Effector memory CD8-positive, alpha-beta T cell (primary cell): ENCODE measurements at regions not wholly inside any gene's neighbourhood (a gene's known extent, or its start where the extent isn't known, plus 50 kb on each side); places are given as distances from the start of the nearest gene placed in this dataset.

ENCODE experiments used
- ATAC-seq: fragments of 150-1000 bp; cut with Tn5 transposase; replicated peaks from 2 replicates; pipeline ENCODE4 v1.10.0; 2021; ENCODE audit warnings: mild to moderate bottlenecking, moderate library complexity
- DNase-seq, 3 experiments: peaks; one replicate each; pipeline ENCODE4 v3.0.0; 2021
- H3K27ac Mint-ChIP-seq, 2 donors: one replicate each; pipeline ENCODE4 v1.8.0; 2022; ENCODE audit warnings: mild to moderate bottlenecking in 2 of 2, mixed read lengths in 2 of 2, moderate library complexity in 2 of 2
- H3K27me3 Mint-ChIP-seq, 2 donors: one replicate each; pipeline ENCODE4 v1.8.0; 2022; ENCODE audit warnings: mixed read lengths in 2 of 2
- H3K36me3 Mint-ChIP-seq: one replicate; pipeline ENCODE4 v1.8.0; 2022; ENCODE audit warnings: mild to moderate bottlenecking, moderate library complexity, mixed read lengths; ENCODE audit not compliant: insufficient read depth
- H3K4me1 Mint-ChIP-seq, 2 donors: one replicate each; pipeline ENCODE4 v1.8.0; 2022; ENCODE audit warnings: low read depth in 2 of 2, mixed read lengths in 2 of 2
- H3K4me3 Mint-ChIP-seq, 2 donors: one replicate each; pipeline ENCODE4 v1.8.0; 2022; ENCODE audit warnings: mild to moderate bottlenecking in 2 of 2, mixed read lengths in 2 of 2, moderate library complexity in 2 of 2
- H3K9me3 Mint-ChIP-seq, 2 donors: one replicate each; pipeline ENCODE4 v1.8.0; 2022; ENCODE audit warnings: mixed read lengths in 2 of 2

- no peaks in the 10 kb centered on the region for H3K27me3 Mint-ChIP-seq
- no peaks in the 10 kb centered on the region for H3K4me1 Mint-ChIP-seq
- DNase-seq (no peak), ATAC-seq (no peak)
- H3K36me3 Mint-ChIP-seq: peaks cover 3% of the 10 kb centered on the region
- H3K4me3 Mint-ChIP-seq: no peak overlapping the region
- no peak overlapping the region for H3K27ac Mint-ChIP-seq
- H3K9me3 Mint-ChIP-seq: peaks cover 8 to 9% of the 10 kb centered on the region in 2 donors
Measured at GRCh38 chr1:219027146-219027673, 146.5 kb upstream of the LYPLAL1 start.

GRCh38 chr1:219031809-219032208, 141.9 kb upstream of the LYPLAL1 start:
- no peak for DNase-seq
- no peaks in the 10 kb centered on the region for H3K36me3 Mint-ChIP-seq
- no peaks in the 10 kb centered on the region for H3K4me1 Mint-ChIP-seq
- no peaks in the 10 kb centered on the region for H3K9me3 Mint-ChIP-seq
- H3K27ac Mint-ChIP-seq: no peak overlapping the region
- no peak for ATAC-seq
- H3K4me3 Mint-ChIP-seq: no peak overlapping the region
- H3K27me3 Mint-ChIP-seq: no peaks in the 10 kb centered on the region

GRCh38 chr1:219038398-219038797, 135.3 kb upstream of the LYPLAL1 start:
- DNase-seq: no peak
- no peaks in the 10 kb centered on the region for H3K27me3 Mint-ChIP-seq
- no peak overlapping the region for H3K4me3 Mint-ChIP-seq

GRCh38 chr1:219039017-219039681, 134.5 kb upstream of the LYPLAL1 start:
- H3K4me3 Mint-ChIP-seq: no peak overlapping the region
- H3K9me3 Mint-ChIP-seq: no peaks in the 10 kb centered on the region
- H3K36me3 Mint-ChIP-seq: no peaks in the 10 kb centered on the region
- DNase-seq: no peak
- no peak for ATAC-seq
- H3K27ac Mint-ChIP-seq: no peak overlapping the region
- H3K4me1 Mint-ChIP-seq: no peaks in the 10 kb centered on the region
- no peaks in the 10 kb centered on the region for H3K27me3 Mint-ChIP-seq

More at GRCh38 chr1:219038398-219038797, 135.3 kb upstream of the LYPLAL1 start:
- ATAC-seq: no peak
- H3K4me1 Mint-ChIP-seq: no peaks in the 10 kb centered on the region
- H3K36me3 Mint-ChIP-seq: no peaks in the 10 kb centered on the region
- no peak overlapping the region for H3K27ac Mint-ChIP-seq
- no peaks in the 10 kb centered on the region for H3K9me3 Mint-ChIP-seq

DNA sequence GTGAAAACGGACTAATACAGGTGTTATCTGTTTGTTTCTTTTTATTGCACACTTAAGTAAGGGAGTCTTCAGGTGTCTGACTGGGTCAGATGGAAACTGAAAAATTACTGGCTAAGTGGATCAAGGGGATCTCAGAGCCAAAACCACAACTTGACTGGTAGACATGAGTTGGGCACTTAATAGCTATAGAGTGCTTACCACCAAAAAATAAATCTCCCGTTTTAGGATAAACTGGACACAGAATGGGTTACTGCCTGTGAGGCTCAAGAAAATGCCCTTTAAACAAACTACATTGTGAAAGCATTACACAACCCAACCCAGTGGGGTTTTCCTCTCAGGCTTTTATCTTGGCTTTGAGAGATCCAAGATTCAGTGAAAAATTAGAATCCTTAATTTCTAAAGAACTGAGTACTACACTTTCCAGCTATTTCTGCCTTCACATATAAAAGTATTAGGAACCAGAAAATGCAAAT, 134.0 kb upstream of the LYPLAL1 start:
- Mint-ChIP-seq H3K4me1 (no peaks in the 10 kb centered on the region), H3K9me3 (no peaks in the 10 kb centered on the region), H3K36me3 (no peaks in the 10 kb centered on the region), H3K4me3 (no peak overlapping the region), H3K27ac (no peak overlapping the region), H3K27me3 (no peaks in the 10 kb centered on the region)
- ATAC-seq (no peak), DNase-seq (no peak)

DNA sequence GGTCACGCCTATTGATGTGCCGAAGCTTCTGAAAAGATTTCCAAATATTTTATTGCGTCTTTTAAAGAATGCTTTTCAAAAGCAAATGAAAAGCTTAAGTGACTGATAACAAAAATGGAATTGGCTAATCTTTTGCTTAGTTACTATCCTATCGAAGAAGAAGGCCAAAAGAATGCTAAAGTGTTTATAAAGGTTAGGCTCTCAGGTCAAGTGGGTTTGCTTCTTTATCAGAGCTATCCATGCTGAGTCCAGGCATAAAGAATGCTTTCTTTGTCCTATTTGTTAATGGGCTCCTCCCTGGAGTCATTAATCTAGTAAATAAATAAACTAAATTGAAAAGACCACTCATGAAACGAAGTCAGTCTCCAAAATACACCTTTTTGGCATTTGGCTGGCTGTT, 133.4 kb upstream of the LYPLAL1 start:
- Mint-ChIP-seq H3K27me3 (no peaks in the 10 kb centered on the region), H3K4me1 (no peaks in the 10 kb centered on the region), H3K36me3 (no peaks in the 10 kb centered on the region), H3K4me3 (no peak overlapping the region), H3K27ac (no peak overlapping the region), H3K9me3 (no peaks in the 10 kb centered on the region)
- DNase-seq (no peak), ATAC-seq (no peak)

- H3K9me3 Mint-ChIP-seq: no peaks in the 10 kb centered on the region
- H3K27me3 Mint-ChIP-seq: no peaks in the 10 kb centered on the region
- H3K4me1 Mint-ChIP-seq: no peaks in the 10 kb centered on the region
- DNase-seq (no peak), ATAC-seq (no peak)
- no peaks in the 10 kb centered on the region for H3K36me3 Mint-ChIP-seq
- H3K27ac Mint-ChIP-seq: no peak overlapping the region
- no peak overlapping the region for H3K4me3 Mint-ChIP-seq
Measured at GRCh38 chr1:219041141-219041540, 132.5 kb upstream of the LYPLAL1 start.

GRCh38 chr1:219041818-219042217, 131.9 kb upstream of the LYPLAL1 start:
- Mint-ChIP-seq H3K27ac (no peak overlapping the region), H3K4me3 (no peak overlapping the region), H3K27me3 (no peaks in the 10 kb centered on the region), H3K36me3 (no peaks in the 10 kb centered on the region), H3K9me3 (no peaks in the 10 kb centered on the region), H3K4me1 (no peaks in the 10 kb centered on the region)
- DNase-seq (no peak), ATAC-seq (no peak)

DNA sequence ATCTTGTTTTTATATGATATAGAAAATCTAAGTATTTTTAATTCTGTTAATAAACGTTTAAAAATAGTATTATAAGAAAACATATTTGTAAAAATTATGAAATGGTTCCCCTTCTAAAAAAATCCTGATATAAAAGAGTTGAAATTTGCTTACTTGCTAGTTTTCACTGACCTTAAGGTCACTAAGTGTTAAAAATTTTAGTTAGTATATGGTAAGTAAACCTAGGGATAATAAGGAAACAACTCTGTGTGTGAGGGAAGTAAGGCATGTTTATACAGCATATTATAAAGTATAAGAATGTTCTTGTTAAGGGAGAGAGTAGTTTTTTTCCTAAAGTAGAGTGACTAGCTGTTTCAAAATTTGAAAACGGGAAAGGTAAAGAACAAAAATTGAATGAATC, 130.9 kb upstream of the LYPLAL1 start:
- DNase-seq (no peak), ATAC-seq (no peak)
- H3K36me3 Mint-ChIP-seq: no peaks in the 10 kb centered on the region
- no peaks in the 10 kb centered on the region for H3K27me3 Mint-ChIP-seq
- no peaks in the 10 kb centered on the region for H3K4me1 Mint-ChIP-seq
- H3K4me3 Mint-ChIP-seq: no peak overlapping the region
- no peak overlapping the region for H3K27ac Mint-ChIP-seq
- H3K9me3 Mint-ChIP-seq: no peaks in the 10 kb centered on the region

- no peak for DNase-seq
- Mint-ChIP-seq H3K27me3 (no peaks in the 10 kb centered on the region), H3K36me3 (no peaks in the 10 kb centered on the region), H3K9me3 (no peaks in the 10 kb centered on the region), H3K4me3 (no peak overlapping the region), H3K4me1 (no peaks in the 10 kb centered on the region), H3K27ac (no peak overlapping the region)
- ATAC-seq: no peak
Measured at GRCh38 chr1:219045246-219045645, 128.4 kb upstream of the LYPLAL1 start.

- no peak for DNase-seq
Measured at GRCh38 chr1:219049501-219049900, 124.2 kb upstream of the LYPLAL1 start.

GRCh38 chr1:219050086-219050821, 123.4 kb upstream of the LYPLAL1 start:
- no peak overlapping the region for H3K4me3 Mint-ChIP-seq
- H3K27ac Mint-ChIP-seq: no peak overlapping the region
- ATAC-seq (no peak), DNase-seq (no peak)
- no peaks in the 10 kb centered on the region for H3K9me3 Mint-ChIP-seq
- no peaks in the 10 kb centered on the region for H3K4me1 Mint-ChIP-seq
- no peaks in the 10 kb centered on the region for H3K27me3 Mint-ChIP-seq
- H3K36me3 Mint-ChIP-seq: no peaks in the 10 kb centered on the region

More at GRCh38 chr1:219049501-219049900, 124.2 kb upstream of the LYPLAL1 start:
- no peaks in the 10 kb centered on the region for H3K4me1 Mint-ChIP-seq
- no peak overlapping the region for H3K4me3 Mint-ChIP-seq
- H3K9me3 Mint-ChIP-seq: no peaks in the 10 kb centered on the region
- no peaks in the 10 kb centered on the region for H3K36me3 Mint-ChIP-seq
- H3K27ac Mint-ChIP-seq: no peak overlapping the region
- no peaks in the 10 kb centered on the region for H3K27me3 Mint-ChIP-seq
- ATAC-seq: no peak

DNA sequence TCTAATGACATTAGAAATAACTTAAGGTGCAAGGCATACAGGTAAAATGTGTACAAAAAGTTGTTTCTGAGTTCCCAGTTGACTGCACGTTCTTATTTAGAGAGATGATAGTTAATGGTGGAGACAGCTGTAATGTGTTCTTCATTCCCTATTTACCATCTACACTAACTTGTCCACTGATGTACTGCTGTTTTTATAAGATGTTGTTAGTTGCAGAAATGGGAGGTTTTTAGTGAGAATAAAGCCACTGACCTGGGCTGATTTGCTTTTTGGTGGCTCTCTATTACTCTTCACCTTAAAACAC, 122.9 kb upstream of the LYPLAL1 start:
- Mint-ChIP-seq H3K9me3 (no peaks in the 10 kb centered on the region), H3K36me3 (no peaks in the 10 kb centered on the region)

GRCh38 chr1:219051547-219051946, 122.1 kb upstream of the LYPLAL1 start:
- no peak overlapping the region for H3K27ac Mint-ChIP-seq
- no peaks in the 10 kb centered on the region for H3K4me1 Mint-ChIP-seq

More for the DNA sequence above, 122.9 kb upstream of the LYPLAL1 start:
- ATAC-seq (no peak), DNase-seq (no peak)
- Mint-ChIP-seq H3K4me3 (no peak overlapping the region), H3K27ac (no peak overlapping the region), H3K4me1 (no peaks in the 10 kb centered on the region), H3K27me3 (no peaks in the 10 kb centered on the region)

More at GRCh38 chr1:219051547-219051946, 122.1 kb upstream of the LYPLAL1 start:
- Mint-ChIP-seq H3K4me3 (no peak overlapping the region), H3K27me3 (no peaks in the 10 kb centered on the region), H3K36me3 (no peaks in the 10 kb centered on the region), H3K9me3 (no peaks in the 10 kb centered on the region)
- no peak for DNase-seq
- ATAC-seq: no peak
